ENCODE measurements at regions not wholly inside any gene's neighbourhood (a gene's known extent, or its start where the extent isn't known, plus 50 kb on each side); places are given as distances from the start of the nearest gene placed in this dataset.

DNA sequence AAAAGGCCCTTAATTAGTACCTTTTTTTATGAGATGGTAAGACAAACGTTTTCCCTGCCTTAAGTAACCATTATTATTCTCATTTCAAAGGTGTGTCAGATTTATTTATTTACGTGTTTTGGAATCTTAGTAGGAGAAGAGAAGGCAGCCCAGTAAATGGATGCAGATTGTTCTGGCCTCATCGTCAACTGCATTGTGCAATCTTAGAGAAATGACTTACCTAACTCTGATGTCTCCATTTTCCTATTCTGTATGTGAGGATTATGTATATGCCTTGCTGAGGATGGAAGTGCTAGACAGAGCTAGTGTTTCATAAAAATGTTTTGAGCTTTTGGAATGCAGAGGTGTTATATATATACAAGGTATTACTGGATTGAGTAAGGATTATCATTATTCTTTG, 97.0 kb upstream of the JAG1 start:
- no peak for DNase-seq (ENCODE audit: extremely low read depth, low read depth)

DNA sequence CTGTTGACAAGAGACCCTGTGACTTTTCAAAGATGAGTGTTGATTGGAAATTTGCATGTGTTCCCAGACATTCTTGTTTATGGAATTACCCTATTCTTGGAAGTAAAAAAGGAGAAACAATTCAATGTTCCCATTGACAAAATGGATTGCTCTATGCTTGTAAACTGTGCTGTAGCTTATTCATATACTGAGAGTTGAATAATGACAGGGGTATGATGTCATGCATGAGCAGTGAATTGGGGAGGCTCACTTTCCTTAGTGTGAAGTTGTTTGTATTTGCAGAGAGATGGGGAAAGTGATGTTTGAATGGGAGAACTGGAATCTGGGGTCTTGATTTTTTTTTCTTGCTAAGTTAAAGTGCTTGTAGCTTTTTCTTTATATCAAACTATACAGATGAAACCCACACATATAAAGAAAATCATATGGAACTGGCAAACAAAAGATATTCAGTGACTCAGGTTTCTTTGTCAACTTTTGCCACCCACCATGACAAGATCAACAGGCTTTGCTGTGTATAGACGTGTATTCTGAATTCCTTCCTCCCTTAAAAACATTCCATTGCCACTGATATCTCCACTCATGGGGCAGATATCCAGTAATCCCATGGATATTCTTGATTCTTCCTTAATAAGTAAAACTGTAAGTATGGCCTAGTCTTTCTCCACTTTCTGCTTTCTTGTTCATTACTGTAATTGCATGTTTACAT, 97.8 kb upstream of the JAG1 start:
- no peak for DNase-seq (ENCODE audit: extremely low read depth, low read depth)

DNA sequence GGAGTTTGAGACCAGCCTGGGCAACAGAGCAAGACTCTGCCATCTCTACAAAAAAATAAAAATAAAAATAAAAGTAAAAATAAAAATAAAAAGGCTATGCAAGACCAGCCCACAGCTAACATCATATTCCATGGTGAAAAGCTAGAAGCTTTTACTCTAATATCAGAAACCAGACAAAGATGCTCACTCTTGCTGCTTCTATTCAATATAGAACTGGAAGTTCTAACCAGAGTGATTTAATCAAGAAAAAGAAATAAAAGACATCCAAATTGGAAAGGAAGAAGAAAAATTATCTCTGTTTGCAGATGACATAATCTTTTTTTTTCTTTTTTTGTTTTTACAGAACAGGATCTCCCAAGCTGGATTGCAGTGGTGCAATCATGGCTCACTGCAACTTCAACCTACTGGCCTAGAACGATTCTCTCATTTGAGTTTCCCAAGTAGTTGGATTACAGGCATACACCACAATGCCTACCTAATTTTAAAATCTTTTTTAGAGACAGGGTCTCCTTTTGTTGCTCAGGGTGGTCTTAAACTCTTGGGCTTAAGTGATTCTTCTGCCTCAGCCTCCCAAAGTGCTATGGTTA, 100.7 kb upstream of the JAG1 start:
- no peak for DNase-seq (ENCODE audit: extremely low read depth, low read depth)

DNA sequence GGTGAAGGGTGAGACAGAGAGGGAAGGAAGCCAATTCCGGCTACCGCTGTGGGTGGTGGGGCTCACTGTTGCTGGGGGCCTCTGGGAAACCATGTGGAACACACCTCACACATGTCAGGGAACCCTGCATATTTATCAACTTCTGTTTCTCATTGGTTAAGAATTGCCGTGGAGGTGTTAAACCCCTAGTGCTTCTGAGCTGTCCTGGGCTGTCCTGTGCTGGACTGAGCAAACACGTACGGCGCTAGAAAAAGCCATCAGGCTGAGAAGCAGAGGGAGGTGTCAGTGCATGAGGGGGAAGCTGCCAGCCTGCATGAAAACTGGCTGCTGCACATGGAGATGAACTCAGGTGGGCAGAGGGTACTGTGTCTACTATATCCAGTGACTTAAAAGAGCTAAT, 103.9 kb upstream of the JAG1 start:
- no peak for DNase-seq (ENCODE audit: extremely low read depth, low read depth)

DNA sequence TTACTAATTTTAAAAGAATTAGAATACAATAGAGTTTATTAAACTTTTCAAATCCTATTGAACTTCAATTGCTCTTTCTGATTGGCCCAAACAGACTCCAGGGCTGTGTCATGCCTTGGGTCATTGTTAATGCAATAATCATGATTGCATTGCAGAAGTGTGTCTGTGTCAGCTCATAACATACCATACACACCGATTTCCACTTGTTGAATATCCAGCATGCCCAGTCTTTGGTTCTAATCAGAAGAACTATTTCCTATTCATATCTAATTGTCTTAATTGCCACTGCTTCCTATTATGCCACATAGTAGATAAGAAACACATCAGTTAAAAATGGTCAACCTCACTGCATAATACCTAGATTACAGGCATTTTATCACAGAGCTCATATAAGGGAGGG, 106.1 kb upstream of the JAG1 start:
- no peak for DNase-seq (ENCODE audit: extremely low read depth, low read depth)

DNA sequence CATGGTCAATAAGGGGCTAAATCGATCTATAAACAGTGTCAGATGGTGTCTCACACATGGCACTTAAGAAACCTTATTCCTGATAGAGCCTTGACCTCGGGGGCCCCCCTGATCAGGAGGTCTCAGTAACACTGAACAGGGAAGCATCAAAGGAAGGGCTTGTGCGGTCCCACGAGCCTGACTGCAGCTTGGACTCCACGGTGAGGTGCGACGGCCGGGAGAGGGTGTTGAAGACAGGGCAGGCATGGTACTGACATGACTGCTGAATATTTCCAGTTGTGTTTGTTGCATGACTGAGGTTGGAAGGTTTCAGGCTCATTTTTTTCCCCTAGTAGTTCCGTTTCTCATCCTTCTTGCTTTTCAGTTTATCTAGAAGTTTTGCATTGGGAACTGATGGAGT, 107.1 kb upstream of the JAG1 start:
- DNase-seq (ENCODE audit: extremely low read depth, low read depth): no peak

DNA sequence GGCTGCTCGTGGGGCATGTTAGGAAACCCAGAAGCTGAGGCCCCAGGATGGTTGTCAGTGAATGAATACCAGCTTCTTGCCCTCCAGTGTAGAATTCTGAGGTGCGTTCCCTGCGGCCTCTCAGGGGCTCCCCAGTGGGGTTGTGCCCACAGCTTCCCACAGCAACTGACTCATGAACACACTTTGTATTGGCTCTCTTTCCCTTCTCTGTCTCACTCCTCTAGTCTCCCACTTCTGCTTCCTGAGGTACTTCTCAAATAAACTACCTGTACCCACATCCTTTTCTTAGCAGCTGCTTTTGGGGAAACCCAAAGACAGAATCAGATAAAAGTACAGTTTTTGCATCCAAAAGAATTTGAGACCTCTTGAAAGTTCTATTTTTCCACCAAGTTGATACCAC, 107.7 kb upstream of the JAG1 start:
- no peak for DNase-seq (ENCODE audit: extremely low read depth, low read depth)

DNA sequence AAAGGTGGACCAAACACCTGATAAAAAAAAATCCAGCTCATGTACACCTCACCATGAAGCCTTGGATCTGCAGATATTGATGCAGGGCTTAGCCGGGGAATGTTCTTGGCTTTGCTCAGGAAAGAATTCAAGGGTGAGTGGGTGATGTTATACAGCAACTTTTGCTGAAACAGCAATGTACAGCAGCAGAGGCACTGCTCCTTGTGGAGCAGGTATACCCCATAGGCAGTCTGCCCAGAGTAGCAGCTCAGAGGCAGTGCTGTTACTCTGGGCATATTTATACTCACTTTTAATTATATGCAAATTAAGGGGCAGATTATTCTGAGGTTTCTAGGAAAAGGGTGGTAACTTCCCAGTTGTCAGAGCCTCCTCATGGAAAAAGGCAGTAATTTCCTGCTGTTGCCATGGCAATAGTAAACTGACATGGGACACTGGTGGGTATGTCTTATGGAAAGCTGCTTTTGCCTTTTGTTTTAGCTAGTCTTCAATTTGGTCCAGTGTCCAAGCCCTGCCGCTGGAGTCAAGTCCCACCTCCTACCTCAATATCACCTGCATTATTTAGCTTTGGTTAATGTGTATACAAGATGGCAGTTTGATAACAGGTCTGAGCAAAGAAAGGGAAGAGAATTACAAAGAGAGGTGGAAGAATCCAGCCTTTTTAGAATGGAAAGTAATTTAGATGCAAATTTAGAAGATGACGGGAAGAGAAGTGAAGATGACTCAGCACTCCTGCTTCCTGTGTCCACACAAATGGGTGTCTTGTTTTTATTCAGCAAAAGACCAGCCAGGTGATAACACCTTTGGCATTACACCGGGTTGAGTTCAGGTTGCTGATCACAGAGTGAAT, 110.1 kb upstream of the JAG1 start:
- DNase-seq (ENCODE audit: extremely low read depth, low read depth): no peak

DNA sequence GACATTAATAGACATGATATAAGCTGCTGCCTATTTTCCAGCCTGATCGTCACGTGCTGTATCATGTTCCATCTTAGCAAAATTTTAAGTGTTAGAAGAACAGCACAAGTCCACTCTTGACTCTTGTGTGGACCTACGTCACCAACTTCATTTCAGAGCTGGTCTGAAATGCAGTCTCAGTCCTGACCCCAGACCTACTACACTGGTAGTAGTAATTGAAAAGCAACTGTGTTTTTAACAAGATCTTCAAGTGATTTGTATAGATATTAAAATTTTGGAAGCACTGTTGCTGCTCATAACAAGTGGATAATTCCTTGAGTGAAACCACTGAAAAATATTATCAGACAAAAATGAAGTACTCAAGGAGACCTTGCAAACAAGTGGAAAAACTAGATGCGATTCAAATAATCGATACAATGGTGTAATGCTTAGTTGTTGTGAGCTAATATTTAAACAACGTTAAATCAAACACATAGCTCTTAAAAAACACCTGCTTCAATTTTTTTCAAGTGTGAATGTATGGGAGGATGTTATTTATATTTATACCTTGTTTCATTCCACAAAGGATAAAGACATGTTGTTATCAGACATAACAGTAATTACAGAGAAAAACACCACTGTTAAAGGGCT, 110.9 kb upstream of the JAG1 start:
- DNase-seq (ENCODE audit: extremely low read depth, low read depth): no peak

DNA sequence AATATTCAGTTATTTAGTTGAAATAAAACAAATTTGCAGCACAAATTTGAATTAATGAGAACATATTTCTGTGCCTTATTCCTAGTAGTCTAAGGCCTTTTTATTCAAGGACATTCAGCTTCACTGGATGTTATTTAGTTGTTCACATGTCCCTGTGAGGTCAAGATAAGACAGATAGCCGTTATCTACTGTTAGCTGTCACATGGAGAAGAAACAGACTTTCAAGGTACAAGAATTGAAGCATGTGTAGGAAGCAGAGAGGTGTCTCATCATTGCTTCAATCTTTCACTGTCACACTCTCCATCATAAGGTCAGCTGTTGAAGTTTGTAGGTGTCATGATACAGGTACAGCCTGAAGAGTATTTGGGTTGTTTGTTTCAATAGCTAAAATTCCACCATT, 112.9 kb upstream of the JAG1 start:
- DNase-seq (ENCODE audit: extremely low read depth, low read depth): no peak

DNA sequence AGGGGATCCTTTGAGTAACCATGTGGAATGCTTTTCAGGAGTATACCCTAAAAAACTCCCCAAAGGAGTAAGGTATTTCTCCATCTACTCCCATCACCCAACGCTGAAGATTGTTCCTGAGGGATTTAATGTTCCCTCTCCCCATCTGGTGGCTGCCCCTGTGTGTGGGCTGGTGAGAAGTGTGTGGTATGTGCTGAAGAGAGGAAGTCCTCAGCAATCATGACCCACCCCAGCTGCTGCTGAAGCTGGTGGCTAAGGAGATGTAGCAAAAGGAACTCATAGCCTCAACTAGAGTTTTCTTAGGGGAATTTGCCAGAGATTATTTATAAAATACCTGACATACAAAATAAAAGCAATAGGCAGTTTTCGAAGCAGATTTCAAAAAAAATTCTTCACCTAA, 114.3 kb upstream of the JAG1 start:
- no peak for DNase-seq (ENCODE audit: extremely low read depth, low read depth)

DNA sequence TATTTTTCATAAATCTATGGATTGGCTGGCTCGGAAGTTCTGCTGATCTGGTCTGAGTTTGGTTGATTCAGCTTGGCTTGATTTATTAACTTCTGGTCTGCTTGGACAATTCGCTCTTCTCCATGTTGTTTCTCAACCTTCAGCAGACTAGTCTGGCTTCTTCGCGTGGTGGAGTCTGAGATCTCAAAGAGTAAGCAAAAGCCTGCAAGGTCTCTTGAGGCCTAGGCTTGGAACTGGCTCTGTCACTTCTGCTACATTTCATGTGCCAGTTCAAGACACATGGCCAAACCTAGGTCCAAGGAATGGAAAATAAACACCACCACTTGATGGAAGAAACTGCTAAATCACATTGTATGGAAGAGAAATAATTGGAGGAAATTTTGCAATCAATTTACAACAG, 115.1 kb upstream of the JAG1 start:
- DNase-seq (ENCODE audit: extremely low read depth, low read depth): no peak

DNA sequence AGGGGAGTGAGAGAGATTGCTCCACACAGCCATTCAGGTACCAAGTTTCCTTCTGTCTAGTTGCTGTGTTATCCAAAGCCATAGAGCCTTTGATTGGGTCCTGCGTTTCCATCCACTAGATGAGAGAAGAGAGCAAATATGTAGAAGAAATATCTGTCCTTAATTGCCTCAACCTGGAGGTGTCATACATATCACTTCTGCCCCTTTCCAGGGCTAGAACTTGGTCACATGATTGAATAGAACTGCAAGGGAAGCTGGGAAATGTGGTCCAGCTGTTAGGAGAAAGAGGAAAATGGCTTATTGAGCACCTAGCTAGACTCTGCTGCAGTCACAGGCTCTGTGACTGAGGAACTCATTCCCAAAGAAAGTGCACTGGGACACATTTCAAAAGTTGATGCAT, 115.6 kb upstream of the JAG1 start:
- DNase-seq (ENCODE audit: extremely low read depth, low read depth): no peak

DNA sequence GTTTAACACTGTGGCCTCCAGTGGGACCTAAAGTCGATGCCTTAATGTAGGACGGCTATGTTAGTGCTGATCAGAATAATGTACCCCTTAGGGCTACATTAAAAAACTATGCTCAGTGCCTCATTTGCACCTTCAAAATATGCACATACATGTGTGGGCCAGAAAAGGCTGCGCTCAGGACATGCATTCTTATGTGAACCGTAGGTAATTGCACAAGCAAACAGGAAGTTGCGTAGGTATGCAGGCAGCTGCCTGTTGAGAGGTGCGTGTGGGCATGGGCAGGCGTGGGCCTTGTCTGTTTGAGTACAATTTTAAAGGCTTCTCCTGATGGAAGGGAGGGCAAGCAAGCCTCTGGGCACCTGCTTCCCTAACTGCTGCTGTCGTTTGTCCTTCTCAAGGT, 116.2 kb upstream of the JAG1 start:
- DNase-seq (ENCODE audit: extremely low read depth, low read depth): no peak

DNA sequence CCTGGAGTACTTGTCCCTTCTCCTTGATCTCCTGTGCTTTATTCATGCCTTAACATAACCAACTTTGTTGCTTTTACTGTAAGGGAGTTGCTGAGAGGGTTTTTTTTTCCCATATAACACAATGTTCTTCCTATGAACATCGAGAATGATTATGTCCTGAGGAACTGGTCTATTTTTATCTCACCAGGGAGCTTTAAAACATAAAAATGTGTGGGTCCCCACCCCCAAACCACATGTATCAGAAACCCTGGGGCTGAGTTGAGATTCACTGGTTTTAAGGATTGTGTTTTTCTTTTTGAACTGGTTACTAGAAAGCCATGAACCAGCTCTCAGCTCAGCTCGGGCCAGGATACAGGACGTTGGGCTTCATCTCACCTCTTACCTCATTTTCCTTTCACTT, 118.5 kb upstream of the JAG1 start:
- no peak for DNase-seq (ENCODE audit: extremely low read depth, low read depth)

DNA sequence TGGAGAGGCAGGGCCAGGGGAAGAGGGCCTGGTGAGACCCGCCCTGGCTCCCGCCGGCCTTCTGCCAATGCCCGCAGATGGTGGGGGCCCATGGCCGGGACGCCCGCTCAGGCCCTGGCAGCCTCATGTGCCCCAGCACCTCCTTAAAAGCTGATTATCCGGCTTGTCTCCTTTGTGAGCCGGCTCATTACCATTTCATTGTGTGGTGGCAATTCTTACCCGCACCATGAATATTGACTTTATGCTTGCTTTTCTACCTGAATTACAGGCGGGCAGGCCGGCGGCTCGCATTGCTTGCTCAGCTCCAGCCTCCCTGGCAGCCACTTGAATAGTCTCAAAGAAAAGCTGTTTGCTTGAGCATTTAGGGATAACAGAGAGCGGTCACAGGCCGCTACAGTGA, 120.0 kb upstream of the JAG1 start:
- no peak for DNase-seq (ENCODE audit: extremely low read depth, low read depth)

DNA sequence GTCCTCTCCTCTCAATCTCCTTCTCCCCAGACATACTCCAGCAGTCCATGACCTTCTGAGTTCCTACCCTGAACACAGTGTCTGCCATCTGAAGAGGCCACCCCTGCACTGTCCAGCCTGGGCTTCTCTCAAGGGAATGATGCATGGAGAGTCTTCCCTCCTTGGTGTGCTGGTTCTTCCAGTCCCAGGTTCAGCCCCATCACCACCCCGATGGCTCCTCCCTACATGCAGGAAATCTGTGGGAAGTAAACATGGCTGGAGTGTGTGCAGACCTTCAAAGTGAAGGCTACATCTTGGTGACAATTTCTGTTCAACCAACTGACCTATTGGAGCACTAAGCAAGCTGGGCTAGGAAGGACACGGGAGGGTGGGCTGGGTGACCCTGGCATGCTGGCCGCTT, 121.0 kb upstream of the JAG1 start:
- DNase-seq (ENCODE audit: extremely low read depth, low read depth): no peak

DNA sequence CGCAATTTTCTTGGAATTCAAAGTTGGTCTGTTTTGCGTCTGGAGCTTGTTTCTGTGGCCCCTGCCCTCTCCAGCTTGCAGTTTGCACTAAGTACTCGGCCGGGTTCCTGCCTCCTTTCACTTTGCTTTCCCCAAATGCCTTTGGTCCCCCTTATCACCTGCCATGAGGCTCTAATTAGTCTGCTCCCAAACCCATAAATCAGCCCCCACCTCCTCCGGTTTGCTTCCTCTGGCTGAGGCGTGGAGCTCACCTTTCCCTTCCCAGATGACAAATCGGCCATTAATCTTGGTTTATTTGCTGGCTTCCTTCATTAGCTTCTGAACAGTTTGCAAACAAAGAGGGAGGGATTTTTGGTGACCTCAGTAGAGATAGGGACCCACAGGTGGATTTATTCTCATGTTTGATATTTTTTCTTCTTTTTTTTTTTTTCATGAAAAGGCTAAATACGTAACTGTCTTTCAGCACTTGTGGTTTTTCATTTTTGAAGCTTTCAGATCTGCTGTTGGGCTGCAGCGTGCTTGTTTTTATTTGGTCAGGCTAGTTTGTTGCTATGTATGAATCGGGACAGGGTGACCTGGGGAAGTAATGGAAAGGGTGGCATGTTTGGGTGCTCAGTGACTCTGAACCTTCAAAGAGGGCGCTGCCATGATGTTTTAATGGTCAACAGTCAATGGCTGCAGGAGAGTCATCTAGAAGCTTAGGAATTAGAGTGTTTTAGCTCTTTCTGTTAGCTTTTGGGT, 121.7 kb upstream of the JAG1 start:
- DNase-seq (ENCODE audit: extremely low read depth, low read depth): no peak

DNA sequence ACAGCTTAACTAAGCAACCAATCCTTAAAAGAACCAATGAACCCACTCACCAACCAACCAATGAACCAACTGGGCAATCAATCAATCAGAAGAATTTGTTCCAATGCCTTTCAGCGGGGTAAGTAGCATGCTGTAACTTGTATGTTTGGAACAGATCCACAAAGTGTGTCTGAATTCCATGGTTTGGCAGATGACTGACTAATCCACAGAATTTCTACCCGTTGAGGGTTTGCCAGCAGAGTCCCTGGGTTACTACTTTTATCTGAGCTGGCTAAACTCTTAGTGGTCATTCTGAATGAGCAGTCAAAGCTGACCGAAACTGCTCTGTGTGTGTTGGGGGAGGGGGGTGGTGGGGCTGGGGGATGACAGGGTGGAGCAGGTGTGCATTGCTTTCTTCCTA, 125.0 kb upstream of the JAG1 start:
- no peak for DNase-seq (ENCODE audit: extremely low read depth, low read depth)

DNA sequence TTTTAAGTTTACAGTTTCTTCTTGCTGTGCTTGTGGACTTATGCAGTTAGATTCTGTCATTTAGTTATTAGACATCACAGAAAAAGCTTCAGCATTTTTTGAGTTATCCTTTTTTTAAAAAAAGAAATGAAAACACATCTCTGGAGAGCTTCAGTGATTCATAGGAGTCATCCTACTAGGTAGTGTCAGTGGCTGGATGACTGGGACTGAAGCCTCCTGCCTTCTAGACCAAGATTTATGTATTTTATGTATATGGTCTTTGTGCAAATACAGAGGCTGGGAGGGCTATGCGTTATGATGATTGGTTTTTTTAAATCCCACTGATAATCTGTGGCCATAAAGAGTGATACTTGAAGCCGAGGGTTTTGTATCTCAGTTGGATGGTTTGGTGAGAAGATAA, 125.9 kb upstream of the JAG1 start:
- no peak for DNase-seq (ENCODE audit: extremely low read depth, low read depth)

DNA sequence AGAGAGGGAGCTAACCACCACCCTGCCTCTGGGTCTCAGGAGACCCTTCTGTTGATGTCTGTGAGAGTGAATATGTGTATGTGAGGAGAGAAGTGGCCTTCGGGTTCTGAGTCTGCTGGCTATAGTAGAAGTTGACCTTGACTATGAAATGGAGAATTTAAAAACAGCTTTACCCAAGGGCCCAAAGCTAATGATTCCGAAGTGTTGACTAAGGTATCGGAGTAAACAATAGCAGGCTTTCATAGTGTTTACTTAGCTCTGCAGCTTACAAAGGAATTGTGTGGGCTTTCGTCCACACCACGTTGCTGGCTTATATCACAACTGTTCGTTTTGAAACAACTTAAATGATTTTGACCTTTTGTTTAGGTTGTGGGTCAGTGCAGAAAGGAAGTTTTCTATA, 126.5 kb upstream of the JAG1 start:
- DNase-seq (ENCODE audit: extremely low read depth, low read depth): no peak

Measured in NCI-H460 (cell line).